DMS153 treated with DMSO at 0.1 percent for 48 hours (cell line): ENCODE measurements at regions not wholly inside any gene's neighbourhood (a gene's known extent, or its start where the extent isn't known, plus 50 kb on each side); places are given as distances from the start of the nearest gene placed in this dataset.
"Not testable (repeated sequence)": the region's sequence is repeated elsewhere in the genome, so short reads cannot be mapped to it uniquely, and the experiment has no call there.

ENCODE experiments used
- DNase-seq: peaks from one replicate; lab custom pipeline; 2025; ENCODE audit not compliant: unreplicated experiment; lab: John Stamatoyannopoulos, UW

GRCh38 chr10:34957531-34957930 is 132.6 kb downstream of the CUL2 start:
- no peak for DNase-seq

DNA sequence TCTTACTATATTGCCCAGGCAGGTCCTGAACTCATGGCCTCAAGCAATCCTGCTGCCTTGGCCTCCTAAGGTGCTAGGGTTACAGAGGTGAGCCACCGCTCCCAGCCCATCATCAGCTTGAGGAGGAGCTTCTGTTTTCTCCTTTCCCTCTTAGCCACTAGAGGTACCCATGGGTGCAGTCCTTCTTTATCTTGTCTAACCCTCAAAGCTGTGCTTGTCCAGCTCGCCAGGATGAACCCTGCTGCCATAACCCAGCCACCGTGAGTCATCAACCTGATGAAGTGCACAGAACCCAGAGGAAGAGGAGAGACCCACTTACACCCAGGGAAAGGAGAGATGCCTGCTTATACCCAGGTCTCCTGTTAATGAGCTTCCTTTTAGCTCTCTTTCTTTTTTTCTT is 133.4 kb downstream of the CUL2 start:
- DNase-seq: no peak

- no peak for DNase-seq
These were observed 134.8 kb downstream of the CUL2 start for GRCh38 chr10:34955391-34955790.

DNA sequence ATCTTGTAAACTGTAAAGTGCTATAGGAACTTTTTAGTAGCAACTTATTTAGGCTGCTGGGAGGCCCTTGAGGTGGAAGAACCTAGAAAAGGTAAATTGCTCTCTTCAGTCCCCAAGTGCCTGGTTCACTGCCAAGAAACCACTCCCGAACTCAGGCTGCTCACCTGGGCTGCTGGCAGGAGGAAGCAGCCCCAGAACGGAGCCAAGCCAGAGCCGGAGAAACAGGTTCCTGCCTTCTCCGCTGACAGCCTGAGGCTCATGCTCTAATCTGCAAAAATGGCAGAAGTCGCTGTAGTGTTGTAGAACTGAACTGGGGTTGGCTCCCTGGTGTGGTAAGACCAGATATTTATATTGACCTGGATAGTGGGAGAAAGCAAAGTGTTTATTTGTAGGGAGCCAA is 136.0 kb downstream of the CUL2 start:
- peak; percentile 6 for DNase-seq

GRCh38 chr10:34951263-34951887 is 136.3 kb upstream of the PARD3 start:
- DNase-seq: not testable (repeated sequence)

GRCh38 chr10:34945951-34946522 is 130.9 kb upstream of the PARD3 start:
- DNase-seq: not testable (repeated sequence)

GRCh38 chr10:34941471-34942357 is 126.6 kb upstream of the PARD3 start:
- DNase-seq: no peak

- DNase-seq: no peak
These were observed 125.3 kb upstream of the PARD3 start for GRCh38 chr10:34940436-34940835.

DNA sequence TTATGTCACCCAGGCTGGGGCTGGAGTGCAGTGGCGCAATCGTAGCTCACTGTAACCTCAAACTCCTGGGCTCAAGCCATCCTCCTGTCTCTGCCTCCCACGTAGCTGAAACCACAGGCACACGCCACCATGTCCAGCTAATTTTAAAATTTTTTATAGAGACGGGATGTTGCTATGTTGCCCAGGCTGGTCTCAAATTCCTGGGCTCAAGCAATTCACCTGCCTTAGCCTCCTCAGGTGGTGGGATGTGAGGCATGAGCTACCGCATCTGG is 123.2 kb upstream of the PARD3 start:
- DNase-seq: no peak

DNA sequence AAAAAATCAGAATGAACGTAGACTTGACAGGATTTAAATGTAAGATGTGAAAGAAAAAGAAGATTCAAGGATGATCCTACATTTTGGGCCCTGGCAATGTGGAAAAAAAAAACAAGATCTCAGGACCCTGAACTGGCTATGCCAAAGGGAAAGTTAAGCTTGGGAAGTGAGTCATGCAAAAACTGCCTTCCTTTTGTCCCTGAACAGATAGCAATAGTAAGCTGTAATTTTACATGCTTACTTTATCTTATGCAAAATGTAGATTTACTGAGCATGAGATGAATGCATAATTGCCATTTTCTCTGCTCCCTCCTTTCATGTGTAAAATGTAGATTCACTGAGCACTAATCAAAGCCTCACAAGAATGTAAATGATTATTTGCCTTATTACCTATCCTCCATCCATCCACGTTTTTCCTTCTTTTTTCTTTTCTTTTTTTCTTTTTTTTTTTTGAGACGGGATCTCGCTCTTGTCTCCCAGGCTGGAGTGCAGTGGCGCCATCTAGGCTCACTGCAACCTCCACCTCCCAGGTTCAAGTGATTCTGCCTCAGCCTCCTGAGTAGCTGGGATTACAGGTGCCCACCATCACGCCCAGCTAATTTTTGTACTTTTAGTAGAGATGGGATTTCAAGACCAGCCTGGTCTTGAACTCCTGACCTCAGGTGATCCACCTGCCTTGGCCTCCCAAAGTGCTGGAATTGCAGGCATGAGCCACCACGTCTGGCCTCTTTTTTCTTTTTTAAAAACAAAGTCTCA is 122.7 kb upstream of the PARD3 start:
- not testable (repeated sequence) for DNase-seq

- no peak for DNase-seq
These were observed 121.0 kb upstream of the PARD3 start for GRCh38 chr10:34936061-34936460.

- no peak for DNase-seq
These were observed 118.6 kb upstream of the PARD3 start for GRCh38 chr10:34933676-34934075.

DNA sequence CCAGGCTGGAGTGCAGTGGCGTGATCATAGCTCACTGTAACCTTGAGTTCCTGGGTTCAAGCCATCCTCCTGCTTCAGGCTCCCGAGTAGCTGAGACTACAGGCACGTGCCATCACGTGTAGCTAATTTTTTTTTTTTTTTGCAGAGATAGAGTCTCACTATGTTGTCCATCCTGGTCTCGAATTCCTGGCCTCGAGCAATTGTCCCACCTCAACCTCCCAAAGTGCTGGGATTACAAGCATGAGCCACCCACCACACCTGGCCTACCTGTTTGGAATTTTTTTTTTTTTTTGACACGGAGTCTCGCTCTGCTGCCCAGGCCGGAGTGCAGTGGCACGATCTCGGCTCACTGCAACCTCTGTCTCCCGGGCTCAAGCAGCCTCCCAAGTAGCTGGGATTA is 117.1 kb upstream of the PARD3 start:
- DNase-seq: no peak

DNA sequence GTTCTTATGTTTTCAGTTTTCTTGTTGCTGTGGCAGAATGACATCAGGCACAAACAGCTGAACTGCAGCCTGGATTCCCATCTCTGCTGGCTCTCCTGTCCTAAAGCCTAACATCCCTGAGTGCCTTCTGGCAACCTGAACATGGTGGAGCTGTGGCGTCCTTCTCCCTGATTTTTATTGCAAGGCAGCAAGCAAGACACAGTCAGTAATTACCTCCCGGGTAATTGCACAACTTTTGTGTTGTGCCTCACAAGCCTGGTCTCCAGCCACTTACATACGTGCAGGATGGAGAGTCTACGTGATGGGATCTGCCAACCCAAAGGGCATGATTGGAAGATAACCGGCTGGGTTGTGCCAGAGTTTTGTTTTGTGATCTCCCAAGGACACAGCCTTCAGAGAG is 116.1 kb upstream of the PARD3 start:
- DNase-seq: no peak

DNA sequence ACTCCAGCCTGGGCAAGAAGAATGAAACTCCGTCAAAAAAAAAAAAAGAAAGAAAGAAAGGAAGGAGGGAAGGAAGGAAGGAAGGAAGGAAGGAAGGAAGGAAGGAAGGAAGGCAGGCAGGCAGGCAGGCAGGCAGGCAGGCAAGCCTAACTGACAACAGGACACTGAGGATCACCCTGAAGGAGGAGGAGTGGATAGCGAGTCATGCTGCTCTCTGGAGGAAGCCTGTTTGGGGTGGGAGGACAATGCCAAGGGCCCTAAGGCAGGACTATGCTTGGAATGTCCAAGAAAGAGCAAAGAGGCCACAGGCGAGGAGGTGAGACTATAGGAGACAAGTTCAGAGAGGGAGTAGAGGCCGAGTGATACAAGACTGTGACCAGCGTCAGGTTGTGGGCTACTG is 107.0 kb upstream of the PARD3 start:
- no peak for DNase-seq

DNA sequence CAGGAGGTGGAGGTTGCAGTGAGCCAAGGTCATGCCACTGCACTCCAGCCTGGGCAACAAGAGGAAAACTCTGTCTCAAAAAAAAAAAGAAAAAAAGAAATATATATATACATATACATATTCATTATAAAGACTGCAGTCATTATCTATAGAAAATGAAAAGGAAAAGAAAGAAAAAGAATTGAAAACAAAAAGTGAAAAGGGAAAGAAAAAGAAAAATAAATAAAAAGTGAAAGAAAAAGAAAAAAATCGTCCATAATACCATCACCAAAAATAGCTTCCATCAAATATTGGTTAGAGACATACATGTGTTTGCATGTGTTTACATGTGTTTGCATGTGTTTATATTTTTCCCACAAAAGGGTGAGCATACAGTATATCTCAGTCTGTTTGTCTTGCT is 105.5 kb upstream of the PARD3 start:
- DNase-seq: no peak

DNA sequence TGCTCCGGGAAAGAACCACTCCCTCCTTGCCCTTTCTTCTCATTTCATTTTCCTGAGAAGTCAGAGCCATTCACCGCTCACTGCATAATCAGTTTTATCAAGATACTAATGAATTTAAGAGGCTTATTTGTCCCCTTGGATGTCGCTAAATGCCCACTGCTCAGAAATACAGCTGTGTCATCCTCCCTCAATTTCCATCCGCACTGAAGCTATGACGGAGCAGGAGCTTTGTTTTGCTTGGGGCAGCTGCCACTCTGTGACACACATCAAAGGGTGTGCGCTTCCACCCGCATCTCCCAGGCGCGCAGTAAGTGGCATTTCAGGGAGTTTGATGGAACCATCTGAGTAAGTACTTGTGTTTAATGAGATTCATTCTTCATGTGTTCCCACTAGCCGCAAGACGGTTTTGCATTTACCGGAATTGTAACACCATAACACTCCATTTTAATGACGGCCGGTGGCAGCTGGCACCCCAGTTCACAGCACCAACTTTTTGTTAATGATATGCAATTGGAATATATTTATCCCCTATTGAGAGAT is 103.8 kb upstream of the PARD3 start:
- DNase-seq: no peak

DNA sequence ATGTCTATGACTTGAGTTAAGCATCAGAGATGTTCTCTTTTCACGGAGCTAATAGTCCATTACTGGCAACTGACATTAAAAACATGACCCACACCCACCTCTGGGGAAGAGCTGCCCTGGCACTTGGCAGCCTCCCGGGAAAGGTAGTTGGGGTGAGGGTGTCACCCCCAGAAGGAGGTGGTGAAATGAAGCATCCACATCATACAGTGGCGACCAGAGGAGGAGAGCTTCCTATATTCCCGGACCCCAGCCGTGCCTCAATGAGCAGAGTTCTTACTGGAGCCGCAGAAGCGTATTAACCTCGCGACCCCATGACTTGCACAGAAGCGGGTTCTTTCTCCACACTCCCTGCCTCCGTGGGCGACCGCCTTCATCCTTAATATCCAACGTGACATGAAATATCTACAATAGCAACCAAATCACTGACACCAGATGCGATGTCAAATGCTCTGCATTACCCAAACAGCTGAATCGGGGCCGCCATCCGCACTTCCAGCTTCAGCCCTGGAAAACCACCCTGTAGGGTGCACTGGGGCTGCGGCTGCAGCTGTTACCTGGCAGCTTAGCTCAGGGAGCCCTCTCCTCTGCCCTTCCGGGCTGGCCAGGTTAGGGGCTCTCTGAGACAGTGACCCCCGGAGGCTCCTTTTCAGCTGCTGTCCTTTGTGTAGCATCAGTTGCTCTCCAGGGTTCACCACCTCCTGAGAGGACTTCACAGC is 103.1 kb upstream of the PARD3 start:
- DNase-seq: no peak

DNA sequence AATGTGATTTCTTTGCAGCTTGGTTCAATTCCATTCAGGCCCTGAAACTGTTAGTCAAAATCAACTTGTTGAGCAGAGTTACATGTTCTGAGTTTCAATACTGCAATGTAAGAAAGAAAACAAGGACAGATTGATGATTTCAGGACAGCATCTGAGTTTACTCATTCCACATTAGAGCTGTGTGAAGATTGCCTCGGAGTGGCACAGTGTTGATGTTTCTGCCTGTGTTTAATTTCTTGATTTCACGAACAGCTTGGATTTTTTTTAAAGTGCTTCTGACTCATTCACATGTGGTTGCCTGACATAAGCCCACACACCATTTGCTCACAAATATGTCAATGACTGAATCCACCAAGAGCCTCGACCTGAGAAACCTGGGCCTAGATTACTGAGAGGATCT is 101.2 kb upstream of the PARD3 start:
- DNase-seq: no peak

- DNase-seq: no peak
These were observed 97.7 kb upstream of the PARD3 start for GRCh38 chr10:34912771-34913170.

DNA sequence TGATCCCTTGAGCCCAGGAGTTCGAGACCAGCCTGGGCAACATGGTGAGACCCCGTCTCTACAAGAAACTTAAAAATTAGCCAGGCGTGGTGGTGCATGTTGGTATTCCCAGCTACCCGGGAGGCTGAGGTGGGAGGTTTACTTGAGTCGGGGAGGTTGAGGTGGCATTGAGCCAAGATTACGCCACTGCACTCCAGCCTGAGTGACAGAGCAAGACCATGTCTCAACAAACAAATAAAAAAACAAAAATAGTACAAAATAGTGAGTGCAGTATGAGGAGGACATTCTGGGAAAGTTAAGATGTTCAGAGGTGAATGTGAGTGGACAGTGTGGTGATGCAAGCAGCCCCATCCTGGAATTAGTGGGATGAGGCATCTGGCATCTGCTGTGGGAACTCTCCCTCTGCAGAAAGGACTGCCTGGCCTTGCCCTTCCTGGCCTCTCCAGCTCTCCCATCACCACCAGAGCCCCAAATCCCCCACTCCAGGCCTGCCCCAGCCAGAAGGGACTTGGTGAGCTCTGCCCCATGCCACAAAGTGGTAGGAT is 96.6 kb upstream of the PARD3 start:
- DNase-seq: no peak
